RWPE1 (cell line): ENCODE measurements at regions not wholly inside any gene's neighbourhood (a gene's known extent, or its start where the extent isn't known, plus 50 kb on each side); places are given as distances from the start of the nearest gene placed in this dataset.

ENCODE experiments used
- CTCF ChIA-PET: fragments of 350-600 bp; sonication (Branson Sonifier 250); formaldehyde crosslinking; extraction: SDS; loops from one replicate; lab custom pipeline; 2021; lab: Yijun Ruan, JAX
- POLR2A ChIA-PET: fragments of 400-600 bp; formaldehyde crosslinking; extraction: SDS; loops from one replicate; lab custom pipeline; 2020; ENCODE audit warnings: antibody characterized with exemption; ENCODE audit not compliant: low non-redundant PET; lab: Yijun Ruan, JAX
- DNase-seq: peaks from one replicate; pipeline ENCODE4 v3.0.0; 2012; ENCODE audit warnings: low spot score
- H3K27ac ChIP-seq: fragments of 450-650 bp; 2 replicates; pipeline ENCODE4 v1.5.1; 2017
- CTCF ChIP-seq: fragments of 450-650 bp; conservative IDR thresholded peaks from 2 replicates; pipeline ENCODE4 v1.5.1; 2017; ENCODE audit warnings: low read depth, mild to moderate bottlenecking

GRCh38 chr2:3126911-3127621, 250.6 kb downstream of the EIPR1 start:
- POLR2A ChIA-PET: no interaction called here
- no peak overlapping the region for H3K27ac ChIP-seq
- CTCF ChIA-PET: interaction anchor here (0.6 kb wide), 2 partner anchors 213 to 1049 kb away, joined by 4 read pairs; no protein-coding TSS in a partner anchor
- no peak for TF ChIP-seq CTCF
- no peak for DNase-seq

- POLR2A ChIA-PET: no interaction called here
- TF ChIP-seq CTCF: no peak
- no peak for DNase-seq
- no peak overlapping the region for H3K27ac ChIP-seq
- CTCF ChIA-PET: no interaction called here
Measured at GRCh38 chr2:3126171-3126910, 251.3 kb downstream of the EIPR1 start.

- POLR2A ChIA-PET: no interaction called here
- CTCF ChIA-PET: no interaction called here
- DNase-seq: no peak
- TF ChIP-seq CTCF: no peak
- no peak overlapping the region for H3K27ac ChIP-seq
Measured at GRCh38 chr2:3125761-3126130, 251.9 kb downstream of the EIPR1 start.

GRCh38 chr2:3125001-3125760, 252.4 kb downstream of the EIPR1 start:
- H3K27ac ChIP-seq: no peak overlapping the region
- ChIA-PET CTCF (no interaction called here), POLR2A (no interaction called here)
- no peak for TF ChIP-seq CTCF
- no peak for DNase-seq

GRCh38 chr2:3122525-3122924, 255.1 kb downstream of the EIPR1 start:
- POLR2A ChIA-PET: no interaction called here
- CTCF ChIA-PET: no interaction called here
- DNase-seq: no peak
- no peak for TF ChIP-seq CTCF
- H3K27ac ChIP-seq: no peak overlapping the region

GRCh38 chr2:3121601-3122000, 256.0 kb downstream of the EIPR1 start:
- no peak overlapping the region for H3K27ac ChIP-seq
- ChIA-PET CTCF (interaction anchor here (0.7 kb wide), 1 partner anchor 1352 kb away, joined by 3 read pairs; no protein-coding TSS in a partner anchor), POLR2A (no interaction called here)
- TF ChIP-seq CTCF: no peak
- DNase-seq: no peak
